ENCODE measurements at regions not wholly inside any gene's neighbourhood (a gene's known extent, or its start where the extent isn't known, plus 50 kb on each side); places are given as distances from the start of the nearest gene placed in this dataset.

DNA sequence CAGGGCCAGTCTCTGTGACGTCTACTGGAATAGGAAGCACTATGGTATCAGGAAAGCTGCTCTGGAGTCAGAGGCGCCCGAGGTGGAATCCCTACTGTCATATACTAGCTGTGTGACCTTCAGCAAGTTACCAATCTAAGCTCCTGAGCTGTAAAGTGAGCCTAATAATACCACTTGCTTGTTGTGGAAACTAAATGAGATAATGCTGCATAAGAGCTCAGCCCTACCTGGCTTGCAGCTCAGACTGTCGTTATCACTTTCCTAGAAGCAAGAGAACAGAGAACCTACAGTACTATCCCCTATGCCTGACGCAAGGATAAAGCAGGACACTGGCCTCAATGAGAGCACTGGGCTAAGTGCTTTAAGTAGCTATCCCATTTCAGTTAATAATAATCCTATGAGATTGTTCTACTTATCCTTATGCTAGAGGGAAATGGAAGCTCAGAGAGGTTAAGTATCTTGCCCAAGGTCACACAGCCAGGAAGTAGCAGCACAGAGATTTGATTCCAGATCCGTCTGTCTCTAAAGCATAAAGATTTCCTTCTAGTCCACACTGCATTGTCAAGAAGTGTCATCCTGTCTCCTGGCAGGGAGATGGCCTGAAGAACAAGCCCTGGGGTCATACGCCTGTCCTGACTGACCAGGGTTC lies 195.2 kb downstream of the TLE3 start:
- Histone ChIP-seq H3K4me1 (ENCODE audit: insufficient read depth, low read length) (no peaks in the 10 kb centered on the region), H2AFZ (ENCODE audit: low read depth, low read length) (no peak overlapping the region), H3K36me3 (ENCODE audit: insufficient read depth, low read length) (no peaks in the 10 kb centered on the region), H3K9me3 (ENCODE audit: low read length) (no peaks in the 10 kb centered on the region), H3K27me3 (ENCODE audit: insufficient read depth, low read length) (peaks cover 37% of the 10 kb centered on the region), H3K4me3 (ENCODE audit: low read length) (no peak overlapping the region)

GRCh38 chr15:69903470-69904469 lies 193.9 kb downstream of the TLE3 start:
- Histone ChIP-seq H3K4me1 (ENCODE audit: insufficient read depth, low read length) (no peaks in the 10 kb centered on the region), H3K36me3 (ENCODE audit: insufficient read depth, low read length) (no peaks in the 10 kb centered on the region), H3K27me3 (ENCODE audit: insufficient read depth, low read length) (peaks cover 38% of the 10 kb centered on the region), H3K9me3 (ENCODE audit: low read length) (no peaks in the 10 kb centered on the region), H3K4me3 (ENCODE audit: low read length) (no peak overlapping the region), H2AFZ (ENCODE audit: low read depth, low read length) (no peak overlapping the region)

GRCh38 chr15:69906256-69907185 lies 191.2 kb downstream of the TLE3 start:
- no peaks in the 10 kb centered on the region for H3K4me1 ChIP-seq (ENCODE audit: insufficient read depth, low read length)
- H3K4me3 ChIP-seq (ENCODE audit: low read length): no peak overlapping the region
- H3K36me3 ChIP-seq (ENCODE audit: insufficient read depth, low read length): no peaks in the 10 kb centered on the region
- no peak overlapping the region for H2AFZ ChIP-seq (ENCODE audit: low read depth, low read length)
- peaks cover 29% of the 10 kb centered on the region for H3K27me3 ChIP-seq (ENCODE audit: insufficient read depth, low read length)
- H3K9me3 ChIP-seq (ENCODE audit: low read length): no peaks in the 10 kb centered on the region

DNA sequence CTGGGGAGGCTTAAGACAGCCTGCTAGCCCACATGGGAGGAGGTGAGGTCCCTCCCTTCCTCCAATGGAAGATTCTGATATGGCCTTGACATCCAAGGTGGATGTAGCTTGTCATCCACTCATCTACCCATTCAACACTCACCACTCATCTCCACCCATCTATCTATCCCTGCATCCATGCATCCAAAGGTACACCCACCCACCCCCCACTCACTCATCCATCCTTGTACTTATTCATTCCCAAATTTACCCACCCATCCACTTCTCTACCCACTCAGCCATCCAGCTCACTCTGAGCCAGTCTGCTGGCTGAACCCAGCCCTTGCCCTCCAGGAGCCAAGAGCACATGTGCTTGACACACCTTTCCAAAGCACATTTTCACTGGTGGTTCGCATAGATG lies 189.7 kb downstream of the TLE3 start:
- Histone ChIP-seq H3K27me3 (ENCODE audit: insufficient read depth, low read length) (peaks cover 24% of the 10 kb centered on the region), H3K9me3 (ENCODE audit: low read length) (no peaks in the 10 kb centered on the region), H3K4me1 (ENCODE audit: insufficient read depth, low read length) (no peaks in the 10 kb centered on the region), H3K36me3 (ENCODE audit: insufficient read depth, low read length) (no peaks in the 10 kb centered on the region), H2AFZ (ENCODE audit: low read depth, low read length) (no peak overlapping the region), H3K4me3 (ENCODE audit: low read length) (no peak overlapping the region)

DNA sequence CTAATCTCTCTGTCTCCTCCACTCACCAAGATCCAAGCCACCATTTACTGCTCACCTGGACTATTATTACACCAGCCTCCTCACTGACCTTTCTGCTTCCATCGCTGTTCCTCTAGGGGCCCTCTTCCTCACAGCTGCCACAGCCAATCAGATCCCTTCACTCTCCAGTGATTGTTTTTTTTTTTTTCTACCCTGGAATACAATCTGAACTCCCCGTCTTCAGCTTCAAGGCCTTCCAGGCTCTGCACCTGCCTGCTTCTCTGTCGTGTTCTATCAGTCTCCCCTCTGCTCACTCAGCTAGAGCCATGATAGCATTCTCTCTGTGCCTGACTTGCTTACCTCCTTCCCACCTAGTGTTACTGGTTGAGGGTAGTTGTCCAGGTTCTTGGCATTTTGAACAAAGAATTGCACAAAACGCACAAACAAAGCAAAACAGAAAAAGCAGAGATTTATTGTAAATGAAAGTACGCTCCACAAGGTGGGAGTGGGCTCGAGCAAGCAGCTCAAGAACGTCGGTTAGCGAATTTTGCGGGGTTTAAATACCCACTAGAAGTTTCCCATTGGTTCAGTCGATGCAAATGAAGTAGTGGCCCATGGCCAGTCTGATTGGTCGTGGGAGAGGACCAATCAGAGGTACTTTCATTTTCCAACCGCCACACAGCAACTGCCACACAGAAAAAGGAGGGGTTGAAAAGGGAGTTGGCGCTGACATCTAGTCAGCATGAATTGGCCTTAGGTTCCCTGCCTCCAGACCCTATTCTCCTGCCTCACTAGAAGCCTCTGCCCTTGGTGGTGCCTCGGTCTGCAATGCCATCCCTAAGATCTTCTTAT lies 188.9 kb downstream of the TLE3 start:
- H3K36me3 ChIP-seq (ENCODE audit: insufficient read depth, low read length): no peaks in the 10 kb centered on the region
- H3K27me3 ChIP-seq (ENCODE audit: insufficient read depth, low read length): peaks cover 22% of the 10 kb centered on the region
- no peak overlapping the region for H2AFZ ChIP-seq (ENCODE audit: low read depth, low read length)
- H3K4me3 ChIP-seq (ENCODE audit: low read length): no peak overlapping the region
- H3K4me1 ChIP-seq (ENCODE audit: insufficient read depth, low read length): no peaks in the 10 kb centered on the region
- no peaks in the 10 kb centered on the region for H3K9me3 ChIP-seq (ENCODE audit: low read length)

- Histone ChIP-seq H3K36me3 (ENCODE audit: insufficient read depth, low read length) (no peaks in the 10 kb centered on the region), H2AFZ (ENCODE audit: low read depth, low read length) (no peak overlapping the region), H3K4me1 (ENCODE audit: insufficient read depth, low read length) (no peaks in the 10 kb centered on the region), H3K9me3 (ENCODE audit: low read length) (no peaks in the 10 kb centered on the region), H3K27me3 (ENCODE audit: insufficient read depth, low read length) (peaks cover 26% of the 10 kb centered on the region), H3K4me3 (ENCODE audit: low read length) (no peak overlapping the region)
Measured at GRCh38 chr15:69909719-69910444, 187.8 kb downstream of the TLE3 start.

DNA sequence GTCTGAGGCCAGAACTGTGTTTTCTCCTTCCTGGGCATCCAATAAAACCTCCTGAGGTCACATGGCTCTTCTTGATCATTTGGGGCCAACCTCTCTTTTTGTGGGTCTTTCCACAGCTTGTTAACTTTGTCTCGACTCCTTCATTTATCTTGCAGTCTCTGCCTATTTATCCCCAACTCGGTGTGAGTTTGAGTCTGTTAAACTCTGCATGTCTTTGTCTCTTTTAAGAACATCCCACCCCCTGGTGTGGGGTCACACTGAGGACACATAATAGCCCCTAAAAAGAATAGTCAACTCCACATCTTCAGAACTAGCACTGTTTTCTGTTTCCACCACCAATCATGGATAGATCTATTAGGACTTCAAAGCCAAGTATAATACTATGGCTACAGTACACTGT lies 187.2 kb downstream of the TLE3 start:
- no peaks in the 10 kb centered on the region for H3K9me3 ChIP-seq (ENCODE audit: low read length)
- H3K4me3 ChIP-seq (ENCODE audit: low read length): no peak overlapping the region
- no peaks in the 10 kb centered on the region for H3K36me3 ChIP-seq (ENCODE audit: insufficient read depth, low read length)
- peaks cover 25% of the 10 kb centered on the region for H3K27me3 ChIP-seq (ENCODE audit: insufficient read depth, low read length)
- H3K4me1 ChIP-seq (ENCODE audit: insufficient read depth, low read length): no peaks in the 10 kb centered on the region
- H2AFZ ChIP-seq (ENCODE audit: low read depth, low read length): no peak overlapping the region

- Histone ChIP-seq H3K4me1 (ENCODE audit: insufficient read depth, low read length) (no peaks in the 10 kb centered on the region), H3K9me3 (ENCODE audit: low read length) (no peaks in the 10 kb centered on the region), H3K36me3 (ENCODE audit: insufficient read depth, low read length) (no peaks in the 10 kb centered on the region), H3K4me3 (ENCODE audit: low read length) (no peak overlapping the region), H2AFZ (ENCODE audit: low read depth, low read length) (no peak overlapping the region), H3K27me3 (ENCODE audit: insufficient read depth, low read length) (peaks cover 25% of the 10 kb centered on the region)
Measured at GRCh38 chr15:69912116-69912515, 185.6 kb downstream of the TLE3 start.

- no peaks in the 10 kb centered on the region for H3K36me3 ChIP-seq (ENCODE audit: insufficient read depth, low read length)
- peaks cover 21% of the 10 kb centered on the region for H3K27me3 ChIP-seq (ENCODE audit: insufficient read depth, low read length)
- no peaks in the 10 kb centered on the region for H3K4me1 ChIP-seq (ENCODE audit: insufficient read depth, low read length)
- no peak overlapping the region for H3K4me3 ChIP-seq (ENCODE audit: low read length)
- H3K9me3 ChIP-seq (ENCODE audit: low read length): no peaks in the 10 kb centered on the region
- no peak overlapping the region for H2AFZ ChIP-seq (ENCODE audit: low read depth, low read length)
Measured at GRCh38 chr15:69914040-69914439, 183.7 kb downstream of the TLE3 start.

DNA sequence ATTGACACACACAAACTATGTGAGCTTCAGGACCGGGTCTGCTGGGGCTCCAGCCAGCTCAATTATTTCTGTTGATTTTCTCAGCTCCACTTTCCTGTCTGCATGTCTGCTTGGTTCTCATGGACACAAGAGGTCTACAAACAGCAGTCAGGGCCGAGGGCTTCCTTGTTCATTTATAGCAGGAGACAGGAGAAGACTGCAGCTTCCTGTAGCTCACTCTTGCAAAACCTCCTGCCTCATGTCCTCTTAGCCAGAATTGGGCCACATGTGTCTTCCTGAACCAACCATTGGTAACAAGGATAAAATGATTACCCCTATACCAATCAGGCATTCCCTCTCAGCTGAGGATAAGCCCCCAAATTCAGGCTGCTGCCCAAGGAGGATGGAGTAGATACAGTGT lies 182.8 kb downstream of the TLE3 start:
- Histone ChIP-seq H3K27me3 (ENCODE audit: insufficient read depth, low read length) (peaks cover 17% of the 10 kb centered on the region), H3K9me3 (ENCODE audit: low read length) (no peaks in the 10 kb centered on the region), H3K36me3 (ENCODE audit: insufficient read depth, low read length) (no peaks in the 10 kb centered on the region), H2AFZ (ENCODE audit: low read depth, low read length) (no peak overlapping the region), H3K4me1 (ENCODE audit: insufficient read depth, low read length) (peaks cover 5% of the 10 kb centered on the region), H3K4me3 (ENCODE audit: low read length) (no peak overlapping the region)

- no peaks in the 10 kb centered on the region for H3K36me3 ChIP-seq (ENCODE audit: insufficient read depth, low read length)
- H3K4me1 ChIP-seq (ENCODE audit: insufficient read depth, low read length): peaks cover 15% of the 10 kb centered on the region
- no peaks in the 10 kb centered on the region for H3K9me3 ChIP-seq (ENCODE audit: low read length)
- H3K27me3 ChIP-seq (ENCODE audit: insufficient read depth, low read length): peaks cover 15% of the 10 kb centered on the region
- no peak overlapping the region for H2AFZ ChIP-seq (ENCODE audit: low read depth, low read length)
- no peak overlapping the region for H3K4me3 ChIP-seq (ENCODE audit: low read length)
Measured at GRCh38 chr15:69916169-69916785, 181.4 kb downstream of the TLE3 start.

All from neuron (in vitro differentiated cells).